ENCODE measurements at regions not wholly inside any gene's neighbourhood (a gene's known extent, or its start where the extent isn't known, plus 50 kb on each side); places are given as distances from the start of the nearest gene placed in this dataset.
"Not testable (repeated sequence)": the region's sequence is repeated elsewhere in the genome, so short reads cannot be mapped to it uniquely, and the experiment has no call there.

DNA sequence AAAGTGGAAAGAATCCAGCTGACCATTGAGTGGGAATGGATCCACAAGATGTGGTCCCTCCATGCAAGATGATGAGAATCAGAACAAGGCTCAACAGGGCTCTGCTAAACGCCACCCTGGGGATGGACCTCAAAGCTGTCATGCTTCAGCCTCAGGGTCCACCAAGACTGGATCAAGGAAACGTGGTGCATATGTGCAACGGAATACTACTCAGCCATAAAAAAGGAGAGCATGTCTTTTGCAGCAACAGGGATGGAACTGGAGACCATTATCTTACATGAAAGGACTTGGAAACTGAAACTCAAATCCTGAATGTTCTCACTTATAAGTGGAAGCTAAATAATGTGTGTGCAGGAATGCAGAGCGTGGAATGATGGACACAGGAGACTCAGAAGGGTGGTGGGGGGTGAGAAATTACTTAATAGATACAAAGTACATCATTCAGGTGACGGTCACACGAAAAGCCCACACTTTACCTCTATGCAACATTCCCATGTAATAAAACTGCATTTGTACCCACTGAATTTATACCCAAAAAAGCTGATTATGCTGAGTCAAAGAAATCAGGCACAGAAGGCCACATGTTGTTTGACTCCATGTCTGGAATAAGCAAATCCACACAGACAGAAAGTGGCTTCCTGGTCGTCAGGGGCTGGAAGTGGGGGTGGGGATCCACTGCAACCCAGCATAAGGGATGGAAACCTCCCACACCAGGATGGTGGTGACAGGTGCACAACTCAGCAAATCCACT lies 116.1 kb downstream of the SHANK2 start:
- no peak for DNase-seq
- H3K4me3 ChIP-seq (ENCODE audit: insufficient read depth, low read depth, low read length), result no peak overlapping the region

DNA sequence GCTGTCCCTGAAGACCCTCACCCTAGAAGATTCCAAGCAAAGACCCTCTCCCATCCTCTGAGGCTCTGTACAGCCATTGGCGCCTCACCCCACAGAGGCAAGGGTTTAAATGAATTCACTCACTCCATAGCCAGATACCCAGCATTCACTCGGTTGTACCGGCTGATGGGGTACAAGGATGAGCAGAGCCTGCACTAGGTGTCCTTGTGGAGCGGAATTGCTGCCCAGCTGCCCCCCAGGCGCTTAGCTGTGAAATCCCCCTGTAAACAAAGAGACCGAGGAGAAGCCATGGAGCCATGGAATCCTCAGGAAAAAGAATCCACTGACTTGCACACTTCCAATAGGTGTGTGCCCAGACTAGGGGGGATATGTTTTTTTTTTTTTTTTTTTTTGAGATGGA lies 117.3 kb downstream of the SHANK2 start:
- Histone ChIP-seq H3K27me3 (ENCODE audit: control insufficient read depth, insufficient read depth, low read length) (no peaks in the 10 kb centered on the region), H3K4me3 (ENCODE audit: insufficient read depth, low read depth, low read length) (no peak overlapping the region), H3K36me3 (replicated peaks; ENCODE audit: control insufficient read depth, insufficient read depth, low read length) (no peaks in the 10 kb centered on the region; the same call in 1 of the 2 replicates)
- no peak for DNase-seq

More for the DNA sequence above, 116.1 kb downstream of the SHANK2 start:
- no peaks in the 10 kb centered on the region; the same call in 1 of the 2 replicates for H3K36me3 ChIP-seq (replicated peaks; ENCODE audit: control insufficient read depth, insufficient read depth, low read length)
- H3K27me3 ChIP-seq (ENCODE audit: control insufficient read depth, insufficient read depth, low read length), result no peaks in the 10 kb centered on the region

GRCh38 chr11:71133946-71134345 lies 118.4 kb downstream of the SHANK2 start:
- no peak overlapping the region for H3K4me3 ChIP-seq (ENCODE audit: insufficient read depth, low read depth, low read length)
- no peaks in the 10 kb centered on the region for H3K27me3 ChIP-seq (ENCODE audit: control insufficient read depth, insufficient read depth, low read length)
- H3K36me3 ChIP-seq (replicated peaks; ENCODE audit: control insufficient read depth, insufficient read depth, low read length), result no peaks in the 10 kb centered on the region; the same call in none of the 2 replicates
- no peak for DNase-seq

GRCh38 chr11:71131861-71132260 lies 120.5 kb downstream of the SHANK2 start:
- H3K36me3 ChIP-seq (replicated peaks; ENCODE audit: control insufficient read depth, insufficient read depth, low read length), result no peaks in the 10 kb centered on the region; the same call in none of the 2 replicates
- no peaks in the 10 kb centered on the region for H3K27me3 ChIP-seq (ENCODE audit: control insufficient read depth, insufficient read depth, low read length)
- no peak overlapping the region for H3K4me3 ChIP-seq (ENCODE audit: insufficient read depth, low read depth, low read length)
- no peak for DNase-seq

DNA sequence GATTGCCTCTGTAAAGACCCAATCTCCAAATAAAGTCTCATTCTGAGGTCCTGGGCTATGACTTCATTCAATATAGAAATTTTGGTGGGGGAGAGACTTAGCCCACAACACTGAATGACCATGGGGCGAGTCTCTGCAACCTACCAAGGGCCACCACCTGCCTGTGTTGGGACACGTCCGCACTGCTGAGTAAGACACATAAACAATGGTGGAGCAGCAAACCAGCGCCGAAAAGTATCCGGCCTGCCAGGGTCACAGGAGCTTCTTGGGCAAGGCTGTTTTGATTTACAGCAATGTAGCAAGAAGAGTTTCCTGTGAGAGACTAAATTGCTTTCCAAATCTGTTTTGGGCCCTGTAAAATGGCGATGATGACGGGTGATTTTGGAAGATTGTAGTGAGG lies 122.3 kb downstream of the SHANK2 start:
- no peaks in the 10 kb centered on the region; the same call in 1 of the 2 replicates for H3K36me3 ChIP-seq (replicated peaks; ENCODE audit: control insufficient read depth, insufficient read depth, low read length)
- DNase-seq, result no peak
- H3K27me3 ChIP-seq (ENCODE audit: control insufficient read depth, insufficient read depth, low read length), result no peaks in the 10 kb centered on the region
- H3K4me3 ChIP-seq (ENCODE audit: insufficient read depth, low read depth, low read length), result no peak overlapping the region

DNA sequence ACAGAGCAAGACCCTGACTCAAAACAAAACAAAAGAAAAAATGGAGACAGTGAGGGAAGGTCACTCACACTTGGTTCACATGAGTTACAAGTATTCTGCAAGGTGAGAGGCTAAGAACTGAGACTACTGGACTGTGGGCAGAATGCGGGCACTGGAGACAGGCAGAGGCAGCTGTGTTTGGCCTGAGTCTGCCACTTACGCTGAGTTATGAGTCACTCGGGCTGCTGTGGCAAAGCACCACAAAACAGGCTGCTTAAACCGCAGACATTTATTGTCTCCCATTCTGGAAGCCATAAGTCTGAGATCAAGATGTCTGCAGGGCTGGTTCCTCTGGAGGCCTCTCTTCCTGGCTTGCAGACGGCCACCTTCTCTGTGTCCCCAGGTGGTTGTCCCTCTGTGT lies 122.8 kb downstream of the SHANK2 start:
- Histone ChIP-seq H3K27me3 (ENCODE audit: control insufficient read depth, insufficient read depth, low read length) (no peaks in the 10 kb centered on the region), H3K4me3 (ENCODE audit: insufficient read depth, low read depth, low read length) (no peak overlapping the region), H3K36me3 (replicated peaks; ENCODE audit: control insufficient read depth, insufficient read depth, low read length) (no peaks in the 10 kb centered on the region; the same call in 1 of the 2 replicates)
- no peak for DNase-seq

- H3K27me3 ChIP-seq (ENCODE audit: control insufficient read depth, insufficient read depth, low read length), result no peaks in the 10 kb centered on the region
- H3K4me3 ChIP-seq (ENCODE audit: insufficient read depth, low read depth, low read length), result no peak overlapping the region
- no peak for DNase-seq
- no peaks in the 10 kb centered on the region; the same call in 1 of the 2 replicates for H3K36me3 ChIP-seq (replicated peaks; ENCODE audit: control insufficient read depth, insufficient read depth, low read length)
Measured at GRCh38 chr11:71127806-71128205, 124.6 kb downstream of the SHANK2 start.

- H3K36me3 ChIP-seq (replicated peaks; ENCODE audit: control insufficient read depth, insufficient read depth, low read length); H3K4me3 ChIP-seq (ENCODE audit: insufficient read depth, low read depth, low read length): not testable (repeated sequence)
Measured at GRCh38 chr11:71126401-71126800, 126.0 kb downstream of the SHANK2 start.

DNA sequence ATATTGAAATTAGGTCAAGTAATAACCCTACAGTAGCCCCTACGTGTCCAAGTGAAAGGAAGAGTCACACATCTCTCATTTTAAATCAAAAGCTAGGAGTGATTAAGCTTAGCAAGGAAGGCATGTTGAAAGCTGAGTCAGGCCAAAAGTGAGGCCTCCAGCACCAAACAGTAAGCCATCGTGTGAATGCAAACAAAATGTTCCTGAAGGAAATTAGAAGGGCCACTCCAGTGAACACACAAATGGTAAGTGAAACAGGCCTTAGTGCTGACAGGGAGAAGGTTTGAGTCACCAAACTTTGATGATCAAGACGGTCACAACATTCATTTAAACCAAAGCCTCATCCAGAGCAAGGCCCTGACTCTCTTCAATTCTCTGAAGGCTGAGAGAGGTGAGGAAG lies 127.2 kb downstream of the SHANK2 start:
- no peak overlapping the region for H3K4me3 ChIP-seq (ENCODE audit: insufficient read depth, low read depth, low read length)
- no peaks in the 10 kb centered on the region for H3K27me3 ChIP-seq (ENCODE audit: control insufficient read depth, insufficient read depth, low read length)
- no peaks in the 10 kb centered on the region; the same call in 1 of the 2 replicates for H3K36me3 ChIP-seq (replicated peaks; ENCODE audit: control insufficient read depth, insufficient read depth, low read length)
- DNase-seq, result no peak

More at GRCh38 chr11:71126401-71126800, 126.0 kb downstream of the SHANK2 start:
- not testable (repeated sequence) for DNase-seq; H3K27me3 ChIP-seq (ENCODE audit: control insufficient read depth, insufficient read depth, low read length)

DNA sequence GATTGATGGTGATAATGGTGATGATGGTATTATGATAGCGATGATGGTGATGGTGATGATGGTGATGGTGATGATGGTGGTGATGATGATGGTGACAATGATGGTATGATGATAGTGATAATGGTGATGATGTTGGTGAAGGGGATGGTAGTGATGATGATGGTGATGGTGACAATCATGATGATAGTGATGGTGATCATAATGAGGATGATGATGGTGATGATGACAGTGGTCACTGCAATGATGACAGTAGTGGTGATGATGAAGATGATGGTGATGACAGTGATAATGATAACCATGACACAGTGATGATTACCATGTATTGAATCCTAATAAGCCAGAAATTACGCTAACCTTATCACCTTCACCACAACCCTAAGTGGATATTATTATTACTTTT lies 128.2 kb downstream of the SHANK2 start:
- H3K4me3 ChIP-seq (ENCODE audit: insufficient read depth, low read depth, low read length), result no peak overlapping the region
- no peaks in the 10 kb centered on the region; the same call in 1 of the 2 replicates for H3K36me3 ChIP-seq (replicated peaks; ENCODE audit: control insufficient read depth, insufficient read depth, low read length)
- no peaks in the 10 kb centered on the region for H3K27me3 ChIP-seq (ENCODE audit: control insufficient read depth, insufficient read depth, low read length)
- no peak for DNase-seq

- Histone ChIP-seq H3K27me3 (ENCODE audit: control insufficient read depth, insufficient read depth, low read length) (no peaks in the 10 kb centered on the region), H3K4me3 (ENCODE audit: insufficient read depth, low read depth, low read length) (no peak overlapping the region), H3K36me3 (replicated peaks; ENCODE audit: control insufficient read depth, insufficient read depth, low read length) (no peaks in the 10 kb centered on the region; the same call in 1 of the 2 replicates)
- peak; percentile 85 for DNase-seq
Measured at GRCh38 chr11:71120471-71120896, 131.9 kb downstream of the SHANK2 start.

DNA sequence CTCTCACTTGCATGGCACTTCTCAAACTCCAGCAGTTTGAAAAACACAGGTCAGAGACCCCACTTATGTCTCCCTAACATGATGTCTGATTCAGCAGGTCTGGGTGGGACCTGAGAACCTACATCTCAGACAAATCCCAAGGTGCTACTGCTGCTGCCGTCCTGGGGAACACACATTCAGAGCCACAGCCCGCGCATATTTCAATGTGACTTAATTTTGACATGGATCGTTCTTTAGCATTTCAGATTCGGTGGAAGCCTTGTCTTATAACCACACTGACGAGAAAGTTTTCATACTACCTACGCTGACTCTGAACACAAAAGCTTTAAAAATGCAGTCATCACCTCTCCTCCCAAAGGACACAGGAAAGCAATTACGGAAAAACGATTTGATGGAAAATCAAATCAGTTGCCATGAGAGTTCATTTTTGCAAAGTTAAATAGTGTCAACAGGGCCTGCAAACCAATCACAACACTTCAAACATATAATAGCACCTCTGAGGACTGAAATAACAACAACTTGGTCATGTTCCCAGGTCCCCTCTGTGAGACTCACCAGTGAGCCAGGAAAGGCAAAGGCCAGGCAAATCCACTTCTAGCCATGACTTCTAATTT lies 132.6 kb downstream of the SHANK2 start:
- no peak overlapping the region for H3K4me3 ChIP-seq (ENCODE audit: insufficient read depth, low read depth, low read length)
- H3K27me3 ChIP-seq (ENCODE audit: control insufficient read depth, insufficient read depth, low read length), result no peaks in the 10 kb centered on the region
- DNase-seq, result no peak
- no peaks in the 10 kb centered on the region; the same call in 1 of the 2 replicates for H3K36me3 ChIP-seq (replicated peaks; ENCODE audit: control insufficient read depth, insufficient read depth, low read length)

DNA sequence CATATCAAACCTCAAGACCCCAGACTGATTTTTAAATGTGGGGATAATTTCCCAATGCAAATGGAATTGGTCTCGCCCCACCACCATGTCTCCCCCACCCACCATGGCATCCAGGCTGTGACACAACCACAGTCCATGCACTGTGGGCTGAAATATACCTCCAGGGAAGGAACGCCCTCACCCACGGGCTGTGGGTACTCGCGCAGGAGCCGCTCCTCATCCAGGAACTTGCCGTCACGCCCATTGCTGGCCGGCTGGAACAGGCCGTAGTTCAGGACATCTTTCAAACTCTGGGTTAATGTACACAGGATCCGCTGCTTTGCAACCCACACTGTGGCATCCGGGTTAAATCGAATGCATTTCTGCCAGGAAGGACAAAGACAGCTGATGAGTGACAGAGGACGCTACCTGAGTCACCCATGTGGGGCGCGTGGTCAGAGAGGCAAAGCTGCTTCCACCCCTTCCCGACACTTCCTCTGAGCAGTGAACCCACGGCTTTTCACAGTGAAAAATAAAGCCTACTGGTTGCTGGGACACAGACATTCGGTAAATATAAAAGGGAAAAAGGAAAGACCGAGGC lies 133.6 kb downstream of the SHANK2 start:
- Histone ChIP-seq H3K27me3 (ENCODE audit: control insufficient read depth, insufficient read depth, low read length) (no peaks in the 10 kb centered on the region), H3K4me3 (ENCODE audit: insufficient read depth, low read depth, low read length) (no peak overlapping the region), H3K36me3 (replicated peaks; ENCODE audit: control insufficient read depth, insufficient read depth, low read length) (no peaks in the 10 kb centered on the region)
- no peak for DNase-seq

- H3K4me3 ChIP-seq (ENCODE audit: insufficient read depth, low read depth, low read length), result no peak overlapping the region
- no peaks in the 10 kb centered on the region for H3K27me3 ChIP-seq (ENCODE audit: control insufficient read depth, insufficient read depth, low read length)
- no peak for DNase-seq
- no peaks in the 10 kb centered on the region for H3K36me3 ChIP-seq (replicated peaks; ENCODE audit: control insufficient read depth, insufficient read depth, low read length)
Measured at GRCh38 chr11:71117311-71117710, 135.1 kb downstream of the SHANK2 start.

GRCh38 chr11:71116693-71117040 lies 135.7 kb downstream of the SHANK2 start:
- Histone ChIP-seq H3K27me3 (ENCODE audit: control insufficient read depth, insufficient read depth, low read length) (no peaks in the 10 kb centered on the region), H3K36me3 (replicated peaks; ENCODE audit: control insufficient read depth, insufficient read depth, low read length) (no peaks in the 10 kb centered on the region; the same call in 1 of the 2 replicates), H3K4me3 (ENCODE audit: insufficient read depth, low read depth, low read length) (no peak overlapping the region)
- no peak for DNase-seq
